Bronchial epithelial cell (primary cell): ENCODE measurements at regions not wholly inside any gene's neighbourhood (a gene's known extent, or its start where the extent isn't known, plus 50 kb on each side); places are given as distances from the start of the nearest gene placed in this dataset.

Experiments
- DNase-seq: peaks from one replicate; pipeline ENCODE4 v3.0.0-alpha.2; 2010; ENCODE audit warnings: low read depth
- FAIRE-seq: peaks from 2 replicates; lab custom pipeline; 2011; peaks lifted over from hg19 to GRCh38; lab: Jason Lieb, UNC
- H3K27me3 ChIP-seq: 2 replicates; pipeline ENCODE4 v1.5.1; 2011; ENCODE audit warnings: low read length; ENCODE audit not compliant: control insufficient read depth, insufficient read depth
- H3K36me3 ChIP-seq: 2 replicates; pipeline ENCODE4 v1.5.1; 2011; ENCODE audit warnings: low read length; ENCODE audit not compliant: control insufficient read depth, insufficient read depth
- H3K4me3 ChIP-seq: 2 replicates; pipeline ENCODE4 v1.5.1; 2011; ENCODE audit warnings: mild to moderate bottlenecking, low read depth, low read length, control low read depth
- CTCF ChIP-seq: IDR thresholded peaks from 2 replicates; pipeline ENCODE4 v1.5.1; 2011; ENCODE audit warnings: mild to moderate bottlenecking, moderate library complexity, low read length, control low read depth, inconsistent platforms; ENCODE audit not compliant: insufficient read depth, severe bottlenecking

DNA sequence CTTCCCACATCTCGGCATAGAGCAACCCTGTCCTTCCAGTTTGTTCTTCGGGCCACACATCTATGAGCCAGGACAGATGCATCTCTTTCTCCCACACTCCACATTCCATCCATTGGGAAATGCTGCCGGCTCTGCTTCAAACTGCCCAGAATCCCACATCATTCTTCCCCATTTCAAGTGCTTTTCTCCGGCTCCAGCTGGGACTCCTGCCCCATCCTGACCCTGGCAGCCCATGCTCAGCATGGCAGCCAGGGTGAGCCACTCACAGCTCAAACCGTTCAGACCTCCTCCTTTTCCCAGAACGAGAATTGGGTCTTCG lies 132.8 kb upstream of the SDK2 start:
- no peak for TF ChIP-seq CTCF
- H3K36me3 ChIP-seq: no peaks in the 10 kb centered on the region
- H3K4me3 ChIP-seq: no peak overlapping the region
- no peak for DNase-seq
- peak; percentile 28 for FAIRE-seq
- peaks cover 3% of the 10 kb centered on the region for H3K27me3 ChIP-seq

DNA sequence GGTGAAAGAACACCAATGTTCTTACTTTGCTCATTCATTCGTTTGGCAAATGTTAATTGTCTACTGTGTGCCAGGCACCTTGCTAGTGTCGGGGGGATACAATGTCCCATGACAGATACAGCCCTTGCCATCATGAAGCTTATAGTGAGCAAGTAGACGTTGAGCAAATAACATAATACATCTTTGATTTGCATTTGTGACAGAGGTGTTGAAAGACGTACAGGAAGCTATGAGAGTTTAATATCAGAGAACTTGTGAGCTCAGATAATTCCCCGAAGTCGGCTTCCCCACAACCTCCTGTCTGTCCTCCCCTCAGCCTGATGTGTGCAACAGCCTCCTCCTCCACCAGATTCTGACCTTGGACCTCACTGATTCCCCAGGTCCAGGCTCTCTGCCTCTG lies 138.0 kb upstream of the SDK2 start:
- no peak for FAIRE-seq

DNA sequence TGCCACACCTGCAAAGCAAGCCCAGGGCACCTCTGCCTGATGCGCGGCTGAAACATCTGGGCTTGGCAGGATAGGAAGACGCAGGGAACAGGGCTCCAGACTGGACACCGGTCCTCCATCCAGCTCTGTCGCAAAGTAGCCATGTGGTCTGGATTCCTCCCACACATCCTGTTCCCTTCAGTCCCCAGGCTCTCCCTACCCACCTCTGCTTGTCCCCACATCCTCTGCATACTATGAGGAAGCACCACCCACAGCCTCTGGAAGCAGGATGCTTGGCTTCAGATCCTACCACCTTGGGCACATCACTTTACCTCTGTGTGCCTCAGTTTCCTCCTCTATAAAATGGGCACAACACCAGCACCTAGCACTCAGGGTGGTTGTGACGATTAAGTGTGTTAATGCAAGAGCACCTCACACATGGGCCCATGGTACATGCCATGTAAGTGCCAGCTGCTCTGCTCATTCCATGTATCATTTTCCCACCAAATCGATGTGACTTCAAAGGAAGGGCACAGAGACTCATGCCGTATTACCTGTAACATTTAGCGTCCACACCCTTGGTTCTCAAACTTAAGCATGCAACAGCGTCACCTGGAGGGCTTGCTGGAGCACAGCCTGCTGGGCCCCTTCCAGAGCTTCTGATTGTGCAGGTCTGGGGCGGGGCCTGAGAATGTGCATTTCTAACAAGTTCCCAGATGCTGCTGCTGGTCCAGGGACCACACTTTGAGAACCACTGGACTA lies 138.6 kb upstream of the SDK2 start:
- DNase-seq (no peak), FAIRE-seq (no peak)
- no peak overlapping the region for H3K4me3 ChIP-seq
- peak; percentile 7 for TF ChIP-seq CTCF
- peaks cover 5% of the 10 kb centered on the region for H3K27me3 ChIP-seq
- H3K36me3 ChIP-seq: no peaks in the 10 kb centered on the region

More for the DNA sequence above, 138.0 kb upstream of the SDK2 start:
- peaks cover 5% of the 10 kb centered on the region for H3K27me3 ChIP-seq
- no peak overlapping the region for H3K4me3 ChIP-seq
- TF ChIP-seq CTCF: no peak
- no peak for DNase-seq
- no peaks in the 10 kb centered on the region for H3K36me3 ChIP-seq

- DNase-seq (no peak), FAIRE-seq (no peak)
- Histone ChIP-seq H3K27me3 (peaks cover 5% of the 10 kb centered on the region), H3K36me3 (no peaks in the 10 kb centered on the region), H3K4me3 (no peak overlapping the region)
- TF ChIP-seq CTCF: no peak
Measured at GRCh38 chr17:73783382-73783766, 139.1 kb upstream of the SDK2 start.

DNA sequence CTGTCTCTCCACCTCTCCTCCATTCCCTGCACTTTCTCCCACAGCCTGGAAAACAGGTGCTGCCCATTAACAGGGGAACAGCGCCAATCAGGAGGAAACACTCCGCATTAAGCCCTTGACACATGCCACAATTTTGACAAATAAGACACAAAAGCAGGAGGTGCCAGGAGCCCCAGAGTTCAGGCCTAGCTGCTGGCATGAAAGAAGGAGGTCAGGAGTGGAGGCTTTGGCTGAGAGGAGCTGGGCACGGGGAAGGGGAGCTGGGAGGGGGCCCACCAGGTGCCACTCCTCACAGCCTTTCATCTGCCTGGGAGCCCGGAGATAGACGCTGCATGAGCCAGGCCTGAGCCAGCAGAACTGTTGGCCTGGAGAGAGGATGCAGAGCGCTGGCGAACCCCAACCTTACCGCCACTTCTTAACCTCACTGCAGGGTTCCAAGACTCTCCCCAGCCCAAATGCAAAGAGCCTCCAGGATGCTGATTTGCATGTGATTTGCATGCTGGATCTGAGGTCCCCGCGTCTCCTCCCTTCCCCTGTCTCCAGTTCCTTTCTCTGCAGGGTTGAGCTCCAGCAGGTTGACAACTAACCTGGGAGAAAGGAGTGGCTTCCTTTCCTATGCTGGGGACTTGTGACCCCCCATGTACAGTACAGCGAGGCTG lies 139.8 kb upstream of the SDK2 start:
- Histone ChIP-seq H3K36me3 (no peaks in the 10 kb centered on the region), H3K4me3 (no peak overlapping the region), H3K27me3 (peaks cover 5% of the 10 kb centered on the region)
- DNase-seq (no peak), FAIRE-seq (no peak)
- no peak for TF ChIP-seq CTCF
